A549 (cell line): ENCODE measurements at regions not wholly inside any gene's neighbourhood (a gene's known extent, or its start where the extent isn't known, plus 50 kb on each side); places are given as distances from the start of the nearest gene placed in this dataset.

Experiments
- CEBPB ChIP-seq, 2 experiments: fragments of >200 bp in 1 of 2; sonication (Bioruptor Twin) in 1 of 2; formaldehyde crosslinking in 1 of 2; IDR thresholded peaks; 2 replicates each; pipeline ENCODE4 v1.6.1; 2012 to 2016
- CTCF ChIP-seq: fragments of >200 bp; sonication (Bioruptor Twin); formaldehyde crosslinking; IDR thresholded peaks from 3 replicates; pipeline ENCODE4 v1.5.1; 2016
- E2F6 ChIP-seq: IDR thresholded peaks from 2 replicates; pipeline ENCODE4 v1.6.1; 2012; ENCODE audit warnings: low read depth, borderline replicate concordance
- FOSB ChIP-seq: fragments of 250-450 bp; sonication (Bioruptor Pico); IDR thresholded peaks from 2 replicates; pipeline ENCODE4 v1.5.0; 2020; ENCODE audit warnings: mild to moderate bottlenecking, moderate library complexity
- MAFK ChIP-seq: fragments of 450-650 bp; IDR thresholded peaks from 2 replicates; pipeline ENCODE4 v1.6.1; 2014; ENCODE audit not compliant: partially characterized antibody
- NFE2L2 ChIP-seq: fragments of 150-350 bp; conservative IDR thresholded peaks from 2 replicates; pipeline ENCODE4 v1.6.1; 2014; ENCODE audit warnings: low read length
- POLR2A ChIP-seq: IDR thresholded peaks from 2 replicates; pipeline ENCODE4 v1.6.1; 2012; ENCODE audit warnings: mild to moderate bottlenecking, low read length
- TP53 ChIP-seq: fragments of 250-450 bp; sonication (Bioruptor Pico); IDR thresholded peaks from 2 replicates; pipeline ENCODE4 v1.5.0; 2021; ENCODE audit warnings: mild to moderate bottlenecking, moderate library complexity

GRCh38 chr4:178070163-178070562, 627.9 kb upstream of the AGA start:
- TF ChIP-seq CTCF: no peak
- TF ChIP-seq POLR2A: no peak
- no peak for TF ChIP-seq E2F6
- TF ChIP-seq TP53 (CRISPR knock-in tag): no peak
- TF ChIP-seq CEBPB (IDR thresholded peaks at IDR 0.05): no peak
- TF ChIP-seq NFE2L2: no peak
- TF ChIP-seq MAFK: no peak
- no peak for TF ChIP-seq FOSB (CRISPR knock-in tag)
